Activated naive CD4-positive, alpha-beta T cell (primary cell): ENCODE measurements at regions not wholly inside any gene's neighbourhood (a gene's known extent, or its start where the extent isn't known, plus 50 kb on each side); places are given as distances from the start of the nearest gene placed in this dataset.
"Not testable (repeated sequence)": the region's sequence is repeated elsewhere in the genome, so short reads cannot be mapped to it uniquely, and the experiment has no call there.

Source experiments
- DNase-seq, 4 experiments: peaks; one replicate each; lab custom pipeline; 2025; lab: John Stamatoyannopoulos, UW

DNA sequence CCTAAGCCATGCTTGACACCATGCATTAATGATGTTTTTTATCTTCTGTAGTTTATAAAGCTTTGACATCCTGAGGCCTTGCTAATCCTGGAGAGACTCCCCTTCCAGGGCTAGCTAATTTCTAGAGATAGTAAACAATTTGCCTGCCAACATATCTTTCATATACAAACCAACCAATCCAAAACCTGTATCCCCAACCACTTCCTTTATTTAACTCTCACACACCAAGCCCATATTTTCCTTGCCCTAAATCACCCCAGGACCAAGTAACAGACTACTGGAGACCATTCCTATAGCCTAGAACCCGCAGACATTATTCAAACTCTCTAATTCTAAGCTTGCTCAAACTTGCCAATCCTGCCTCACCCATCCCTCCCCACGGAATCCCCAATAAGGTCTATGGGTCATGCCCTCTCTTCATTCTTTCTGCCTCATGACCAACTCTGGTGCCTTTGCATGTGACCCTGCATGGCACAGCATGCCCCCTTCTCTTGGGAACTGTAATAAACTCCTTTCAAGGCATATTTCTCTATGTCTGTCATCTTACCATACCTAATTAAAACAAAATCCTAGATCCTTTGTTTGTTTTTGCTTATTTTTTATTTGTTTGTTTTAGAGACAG is 116.6 kb upstream of the CACUL1 start:
- DNase-seq = no peak

GRCh38 chr10:118873091-118873737 is 118.4 kb upstream of the CACUL1 start:
- DNase-seq = no peak

DNA sequence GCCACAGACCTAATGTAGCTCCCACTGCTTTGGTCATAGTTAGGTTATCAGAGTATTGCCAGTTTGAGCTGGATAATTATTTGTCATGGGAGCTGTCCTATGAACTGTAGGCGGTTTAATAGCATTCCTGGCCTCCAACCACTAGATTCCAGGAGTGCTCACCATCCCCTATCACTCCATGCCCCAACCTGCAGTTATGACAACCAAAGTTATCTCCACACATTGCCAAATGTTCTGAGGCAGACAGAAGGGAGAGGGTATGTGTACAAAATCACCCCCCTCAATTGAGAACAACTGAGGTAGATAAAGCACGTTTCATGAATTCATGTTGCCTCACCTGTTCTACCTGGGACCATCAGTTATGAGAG is 119.0 kb upstream of the CACUL1 start:
- no peak for DNase-seq

DNA sequence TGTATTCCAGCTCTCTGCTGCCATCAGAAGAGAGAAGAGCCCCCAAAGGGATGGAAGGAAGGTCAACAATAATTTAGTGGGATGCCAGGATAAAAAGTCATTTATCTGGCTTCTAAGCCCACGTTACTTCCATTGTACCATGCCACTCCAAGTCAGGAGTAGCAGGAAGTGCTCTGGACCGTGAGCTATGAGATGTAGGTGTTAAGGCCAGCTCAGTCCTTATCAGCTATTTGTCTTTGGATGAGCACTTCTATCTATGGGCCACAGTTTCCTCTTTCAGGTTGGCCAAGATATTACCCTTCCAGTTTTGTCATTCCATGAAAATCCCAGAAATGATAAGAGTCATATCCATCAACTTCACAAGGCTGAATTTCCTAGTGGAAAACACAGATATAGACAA is 119.4 kb upstream of the CACUL1 start:
- no peak for DNase-seq

DNA sequence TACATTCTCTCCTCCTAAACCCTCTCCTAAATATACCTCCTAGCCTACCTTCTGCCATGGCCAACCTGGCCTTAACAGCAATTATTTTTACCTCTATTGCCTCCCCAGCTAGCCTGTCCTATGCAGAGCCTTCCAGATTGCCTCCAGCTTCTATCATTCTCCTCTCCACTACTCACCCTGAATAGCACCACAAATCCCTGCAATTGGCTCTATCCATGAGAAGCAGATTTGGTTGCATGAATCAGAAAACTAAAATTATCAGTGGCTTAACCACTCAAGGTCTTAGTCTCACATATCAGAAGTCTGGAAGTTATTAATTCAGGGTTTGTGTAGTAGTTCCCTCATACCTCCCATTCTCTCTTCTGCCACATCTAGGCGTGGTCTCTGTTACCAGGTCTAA is 120.3 kb upstream of the CACUL1 start:
- no peak for DNase-seq

DNA sequence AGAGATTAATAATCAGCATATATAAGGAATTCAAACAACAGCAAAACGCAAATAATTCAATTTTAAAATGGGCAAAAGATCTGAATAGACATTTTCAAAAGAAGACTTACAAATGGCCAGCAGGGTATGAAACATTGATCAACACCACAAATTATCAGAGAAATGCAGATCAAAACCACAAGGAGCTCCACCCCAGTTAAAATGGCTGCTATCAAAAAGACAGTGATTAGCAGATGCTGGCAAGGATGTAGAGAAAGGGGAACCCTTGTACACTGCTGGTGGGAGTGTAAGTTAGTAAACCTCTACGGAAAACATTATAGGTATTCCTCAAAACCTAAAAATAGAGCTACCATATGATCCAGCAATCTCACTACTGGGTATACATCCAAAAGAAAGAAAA is 128.0 kb upstream of the CACUL1 start:
- DNase-seq = no peak

DNA sequence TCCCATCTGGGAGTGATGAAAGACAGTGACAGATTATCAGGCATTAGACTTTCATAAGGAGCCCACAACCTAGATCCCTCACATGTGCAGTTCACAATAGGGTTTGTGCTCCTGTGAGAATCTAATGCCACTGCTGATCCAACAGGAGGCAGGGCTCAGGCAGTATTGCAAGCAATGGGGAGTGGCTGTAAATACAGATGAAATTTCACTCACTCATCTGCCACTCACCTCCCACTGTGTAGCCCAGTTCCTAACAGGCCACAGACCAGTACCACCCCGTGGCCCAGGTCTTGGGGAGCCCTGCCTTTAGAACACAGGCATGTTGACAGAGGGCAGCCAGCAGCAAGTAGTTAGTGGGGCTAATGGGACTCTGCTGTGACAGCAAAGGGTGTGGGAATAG is 137.3 kb upstream of the NANOS1 start:
- no peak for DNase-seq

- DNase-seq = not testable (repeated sequence)
Measured at GRCh38 chr10:118894891-118895290, 134.6 kb upstream of the NANOS1 start.

DNA sequence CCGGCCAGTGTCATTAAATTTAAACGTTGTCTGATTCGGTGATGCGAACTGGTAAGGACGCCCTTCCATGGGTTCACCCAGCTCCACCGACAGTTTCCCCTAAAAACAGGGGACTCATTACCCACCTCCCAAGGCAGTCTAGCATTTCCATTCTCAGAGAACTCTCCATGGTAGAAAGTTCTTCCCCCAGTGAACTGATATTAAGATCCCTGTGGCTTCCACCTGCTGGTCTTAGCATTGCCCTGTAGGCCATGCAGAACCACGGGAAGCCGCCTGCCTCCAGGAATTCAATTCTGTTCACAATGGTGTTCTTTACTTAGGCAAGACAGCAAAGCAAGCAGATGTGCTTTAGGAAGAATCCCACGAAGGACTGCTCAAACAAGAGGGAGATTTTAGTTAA is 128.9 kb upstream of the NANOS1 start:
- no peak for DNase-seq

- DNase-seq = no peak
Measured at GRCh38 chr10:118901380-118901779, 128.1 kb upstream of the NANOS1 start.

DNA sequence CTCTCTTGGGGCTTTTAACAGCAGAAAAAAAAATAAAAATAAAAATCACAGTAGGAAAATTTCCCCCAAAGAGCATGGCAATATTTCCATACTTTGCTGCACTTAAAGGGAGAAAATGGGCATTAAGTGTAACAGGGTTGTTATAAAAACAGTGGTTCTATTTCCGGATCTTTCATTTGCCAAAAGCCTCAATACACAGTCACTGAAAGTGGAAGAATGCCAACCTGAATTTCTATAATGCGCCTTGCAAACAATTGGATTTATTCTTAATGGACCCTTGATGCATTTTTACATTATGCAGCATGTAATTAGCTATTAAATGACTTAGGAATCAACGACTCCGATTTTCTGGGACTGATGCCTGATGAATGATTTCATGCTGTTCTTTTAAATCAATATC is 127.6 kb upstream of the NANOS1 start:
- DNase-seq = no peak

DNA sequence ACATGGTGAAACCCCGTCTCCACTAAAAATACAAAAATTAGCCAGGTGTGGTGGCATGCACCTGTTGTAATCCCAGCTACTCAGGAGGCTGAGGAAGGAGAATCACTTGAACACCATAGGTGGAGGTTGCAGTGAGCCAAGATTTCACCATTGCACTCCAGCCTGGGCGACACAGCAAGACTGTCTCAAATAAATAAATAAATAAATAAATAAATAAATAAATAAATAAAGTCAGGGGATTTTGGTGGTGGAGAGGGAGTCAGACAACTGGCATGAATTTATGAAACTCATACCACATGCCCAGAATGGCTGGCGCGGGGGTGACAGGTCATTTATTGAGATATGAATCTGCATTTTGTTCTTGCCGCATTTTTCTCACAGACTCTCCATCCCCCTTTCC is 126.9 kb upstream of the NANOS1 start:
- not testable (repeated sequence) for DNase-seq

DNA sequence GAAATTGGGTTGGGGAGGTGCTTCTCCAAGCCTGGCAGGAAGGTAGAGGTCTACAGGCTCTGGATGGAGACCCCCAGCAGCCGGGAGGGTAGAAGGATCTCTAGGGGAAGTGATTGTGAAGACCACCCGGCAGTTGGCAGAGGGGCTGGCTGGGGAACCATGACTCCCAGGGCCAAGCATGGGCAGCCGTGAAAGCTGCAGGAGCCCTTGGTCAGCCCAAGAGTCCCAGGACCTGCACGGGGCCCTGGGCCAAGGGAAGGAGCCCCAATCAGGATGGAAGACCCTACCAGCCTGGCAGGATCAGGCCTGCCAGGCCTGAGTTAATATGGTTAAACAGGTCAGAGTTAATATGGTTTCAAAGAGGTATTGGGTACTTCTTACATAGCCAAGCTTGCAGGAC is 126.3 kb upstream of the NANOS1 start:
- no peak for DNase-seq

- DNase-seq = no peak
Measured at GRCh38 chr10:118903691-118904090, 125.8 kb upstream of the NANOS1 start.

- no peak for DNase-seq
Measured at GRCh38 chr10:118904286-118904685, 125.2 kb upstream of the NANOS1 start.

DNA sequence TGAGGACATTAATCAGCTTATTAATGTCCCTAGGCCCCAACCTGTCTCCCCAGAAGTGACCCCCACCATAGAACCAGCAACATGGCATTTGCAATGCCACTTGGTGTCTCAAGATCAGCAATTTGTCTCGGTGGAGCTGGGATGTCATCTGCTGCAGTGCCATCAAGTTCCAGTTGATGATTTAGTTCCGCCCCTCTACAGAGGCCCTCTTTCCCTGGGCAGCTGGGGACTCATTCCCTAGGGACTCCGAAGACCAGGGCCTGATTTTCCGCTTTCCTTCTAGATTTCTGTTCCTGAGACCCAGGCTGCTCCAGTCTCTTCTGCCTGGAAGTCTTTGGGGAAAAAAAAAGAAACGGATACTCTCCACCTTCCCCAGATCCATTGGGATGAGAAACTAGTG is 122.5 kb upstream of the NANOS1 start:
- no peak for DNase-seq

GRCh38 chr10:118908557-118909256 is 120.8 kb upstream of the NANOS1 start:
- DNase-seq = no peak

DNA sequence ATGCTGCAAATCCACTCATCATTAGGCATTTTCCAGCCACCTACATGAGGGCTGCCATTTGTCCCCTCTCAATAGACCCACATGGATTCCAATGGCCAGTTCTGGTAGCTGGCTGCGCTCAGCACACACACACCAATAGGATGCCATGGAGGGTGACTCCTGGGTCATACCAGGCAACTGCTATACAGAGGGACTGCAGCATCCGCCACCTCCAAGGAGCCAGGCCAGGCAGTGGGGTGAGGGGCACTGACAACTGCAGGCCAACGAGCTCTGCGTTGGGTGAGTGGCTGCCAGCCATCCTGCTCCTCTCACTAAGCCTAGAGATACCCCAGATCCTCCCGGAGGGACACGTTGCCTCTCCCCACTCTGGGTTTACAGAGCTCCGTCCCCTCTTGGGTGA is 118.8 kb upstream of the NANOS1 start:
- DNase-seq = no peak

DNA sequence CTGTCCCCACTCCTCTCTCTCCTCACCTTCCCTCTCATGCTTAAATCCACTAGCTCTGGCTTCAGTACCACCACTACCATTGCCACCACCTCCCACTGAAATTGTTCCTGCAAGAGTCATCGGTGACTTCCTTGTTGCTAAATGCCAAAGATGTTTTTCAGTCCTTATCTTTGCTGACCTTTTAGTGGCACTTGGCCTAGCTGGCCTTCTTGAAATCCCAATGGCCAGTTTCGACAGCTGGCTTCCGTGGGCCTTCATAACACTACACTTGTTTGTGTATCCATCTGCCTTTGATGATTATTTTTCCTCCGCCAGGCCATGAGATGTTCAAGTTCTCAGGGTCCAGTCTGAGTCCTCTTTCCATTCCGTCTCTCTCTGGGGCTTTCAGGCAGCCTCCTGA is 118.2 kb upstream of the NANOS1 start:
- no peak for DNase-seq

DNA sequence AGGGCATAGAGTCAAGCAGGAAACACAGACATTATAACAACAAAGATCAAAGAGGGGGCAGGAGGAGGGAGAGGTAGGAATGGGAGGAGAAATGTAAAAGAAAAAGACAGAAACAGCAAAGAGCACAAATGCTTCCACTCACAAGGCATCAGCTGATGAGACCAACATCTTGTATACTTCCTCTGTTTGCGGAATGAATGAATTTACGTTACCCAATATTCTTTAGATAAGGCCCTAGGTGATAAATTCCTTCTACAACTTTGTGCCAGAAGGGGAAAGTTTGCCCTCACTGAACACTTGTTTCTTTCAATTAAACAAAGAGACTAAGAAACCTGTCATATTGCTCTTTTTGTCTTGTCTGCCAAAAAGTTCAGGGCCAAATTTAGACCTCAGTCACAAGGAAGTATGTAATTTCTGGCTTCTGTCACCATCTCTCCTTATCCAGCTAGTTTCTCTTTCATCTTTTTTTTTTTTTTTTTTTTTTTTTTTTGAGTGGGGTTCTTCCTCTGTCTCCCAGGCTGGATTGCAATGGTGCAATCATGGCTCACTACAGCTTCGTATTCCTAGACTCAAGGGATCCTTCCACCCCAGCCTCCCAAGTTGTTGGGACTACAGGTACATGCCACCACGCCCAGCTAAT is 116.4 kb upstream of the NANOS1 start:
- DNase-seq = no peak

DNA sequence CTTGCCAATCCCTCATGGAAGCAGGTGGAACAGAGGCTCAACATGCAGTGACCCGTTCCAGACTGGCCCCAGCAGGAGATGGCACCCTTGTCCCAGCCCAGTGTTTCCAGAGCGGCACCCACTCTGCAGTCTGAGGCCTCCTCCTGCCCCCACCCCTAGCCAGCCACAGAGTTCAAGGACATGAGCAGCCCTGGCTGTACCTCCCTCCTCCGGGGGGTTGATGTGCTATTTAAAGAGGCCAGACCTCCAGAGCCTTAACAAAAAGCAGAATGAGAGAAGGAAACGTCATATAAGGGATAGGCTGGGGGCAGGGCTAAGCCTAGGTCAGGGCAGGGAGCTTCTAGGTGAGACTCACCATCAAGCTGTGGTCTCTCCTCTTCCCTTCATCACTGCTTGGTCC is 115.7 kb upstream of the NANOS1 start:
- no peak for DNase-seq

- DNase-seq = no peak
Measured at GRCh38 chr10:118914629-118915028, 114.9 kb upstream of the NANOS1 start.

DNA sequence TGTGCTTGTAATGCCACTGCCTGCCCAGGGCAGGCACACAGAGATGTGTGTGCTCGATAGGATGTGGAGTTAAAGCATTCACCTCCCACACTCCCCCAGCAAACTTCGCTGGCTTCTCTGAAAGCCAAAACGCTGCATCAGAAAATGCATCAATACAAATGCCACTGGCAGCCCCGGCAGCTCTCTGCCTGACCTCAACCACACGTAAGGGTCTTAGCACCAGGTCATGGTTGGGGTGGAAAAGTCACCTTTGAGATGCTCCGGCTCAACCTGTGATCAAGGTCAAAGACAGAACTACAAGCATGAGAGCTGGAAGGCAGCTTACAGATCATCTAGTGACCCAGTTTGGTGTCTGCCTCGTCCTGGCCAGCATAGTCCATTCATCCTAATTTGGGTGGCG is 114.4 kb upstream of the NANOS1 start:
- no peak for DNase-seq
